ENCODE measurements at regions not wholly inside any gene's neighbourhood (a gene's known extent, or its start where the extent isn't known, plus 50 kb on each side); places are given as distances from the start of the nearest gene placed in this dataset.

GRCh38 chr4:72744103-72744725 is 175.2 kb upstream of the ADAMTS3 start:
- Histone ChIP-seq H4K20me1 (ENCODE audit: control insufficient read depth, insufficient read depth, low read depth, low read length) (no peaks in the 10 kb centered on the region), H3K4me2 (ENCODE audit: low read length) (no peak overlapping the region)

DNA sequence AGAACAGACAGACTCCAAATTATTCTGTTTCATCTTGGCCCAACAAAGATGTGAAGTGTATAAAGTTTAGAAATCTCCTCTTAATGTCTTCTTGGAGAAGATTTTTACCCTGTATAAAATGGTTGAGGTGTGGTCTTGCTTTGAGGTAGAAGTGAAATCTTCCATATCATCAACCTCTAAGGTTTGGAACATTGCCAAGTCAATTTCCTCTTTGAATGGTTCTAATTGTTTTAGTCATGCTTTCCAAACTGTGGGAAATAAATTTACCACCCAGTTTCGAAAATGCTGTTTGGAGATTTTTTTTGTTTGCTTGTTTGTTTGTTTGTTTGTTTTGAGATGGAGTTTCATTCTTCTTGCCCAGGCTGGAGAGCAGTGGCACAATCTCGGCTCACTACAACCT is 174.1 kb upstream of the ADAMTS3 start:
- Histone ChIP-seq H3K9me3 (ENCODE audit: control insufficient read depth, insufficient read depth, low read length) (no peaks in the 10 kb centered on the region), H4K20me1 (ENCODE audit: control insufficient read depth, insufficient read depth, low read depth, low read length) (no peaks in the 10 kb centered on the region), H3K4me3 (ENCODE audit: low read length) (no peak overlapping the region), H3K36me3 (ENCODE audit: control insufficient read depth, low read length) (no peaks in the 10 kb centered on the region), H3K9me2 (replicated peaks; ENCODE audit: control insufficient read depth, low read length) (no peaks in the 10 kb centered on the region; the same call in 1 of the 2 replicates), H3K4me1 (ENCODE audit: control insufficient read depth, low read length) (no peaks in the 10 kb centered on the region), H3K79me2 (ENCODE audit: control insufficient read depth, low read length) (no peaks in the 10 kb centered on the region), H3K27ac (ENCODE audit: low read depth, low read length) (no peak overlapping the region), H3K4me2 (ENCODE audit: low read length) (no peak overlapping the region), H3K27me3 (ENCODE audit: control insufficient read depth, low read length) (no peaks in the 10 kb centered on the region), H3F3A (ENCODE audit: control insufficient read depth, insufficient read depth) (no peaks in the 10 kb centered on the region)
- TF ChIP-seq EZH2phosphoT487 (IDR thresholded peaks at IDR 0.05; ENCODE audit: borderline replicate concordance, low read length), result no peak
- no peak for TF ChIP-seq CTCF (IDR thresholded peaks at IDR 0.05; ENCODE audit: low read depth, low read length, poor library complexity, severe bottlenecking)

More at GRCh38 chr4:72744103-72744725, 175.2 kb upstream of the ADAMTS3 start:
- TF ChIP-seq EZH2phosphoT487 (IDR thresholded peaks at IDR 0.05; ENCODE audit: borderline replicate concordance, low read length), result no peak
- TF ChIP-seq CTCF (IDR thresholded peaks at IDR 0.05; ENCODE audit: low read depth, low read length, poor library complexity, severe bottlenecking), result no peak
- no peaks in the 10 kb centered on the region for H3K36me3 ChIP-seq (ENCODE audit: control insufficient read depth, low read length)
- H3K9me2 ChIP-seq (replicated peaks; ENCODE audit: control insufficient read depth, low read length), result no peaks in the 10 kb centered on the region; the same call in 1 of the 2 replicates
- no peak overlapping the region for H3K4me3 ChIP-seq (ENCODE audit: low read length)
- H3F3A ChIP-seq (ENCODE audit: control insufficient read depth, insufficient read depth), result no peaks in the 10 kb centered on the region
- no peaks in the 10 kb centered on the region for H3K79me2 ChIP-seq (ENCODE audit: control insufficient read depth, low read length)
- no peaks in the 10 kb centered on the region for H3K27me3 ChIP-seq (ENCODE audit: control insufficient read depth, low read length)
- H3K27ac ChIP-seq (ENCODE audit: low read depth, low read length), result no peak overlapping the region
- H3K9me3 ChIP-seq (ENCODE audit: control insufficient read depth, insufficient read depth, low read length), result no peaks in the 10 kb centered on the region
- H3K4me1 ChIP-seq (ENCODE audit: control insufficient read depth, low read length), result no peaks in the 10 kb centered on the region

- no peak overlapping the region for H3K4me2 ChIP-seq (ENCODE audit: low read length)
- no peaks in the 10 kb centered on the region for H3K9me2 ChIP-seq (replicated peaks; ENCODE audit: control insufficient read depth, low read length)
- H3F3A ChIP-seq (ENCODE audit: control insufficient read depth, insufficient read depth), result no peaks in the 10 kb centered on the region
- H3K36me3 ChIP-seq (ENCODE audit: control insufficient read depth, low read length), result no peaks in the 10 kb centered on the region
- no peaks in the 10 kb centered on the region for H3K27me3 ChIP-seq (ENCODE audit: control insufficient read depth, low read length)
- H3K4me1 ChIP-seq (ENCODE audit: control insufficient read depth, low read length), result no peaks in the 10 kb centered on the region
- TF ChIP-seq EZH2phosphoT487 (IDR thresholded peaks at IDR 0.05; ENCODE audit: borderline replicate concordance, low read length), result no peak
- TF ChIP-seq CTCF (IDR thresholded peaks at IDR 0.05; ENCODE audit: low read depth, low read length, poor library complexity, severe bottlenecking), result no peak
- no peaks in the 10 kb centered on the region for H4K20me1 ChIP-seq (ENCODE audit: control insufficient read depth, insufficient read depth, low read depth, low read length)
- no peak overlapping the region for H3K4me3 ChIP-seq (ENCODE audit: low read length)
- no peaks in the 10 kb centered on the region for H3K79me2 ChIP-seq (ENCODE audit: control insufficient read depth, low read length)
- no peak overlapping the region for H3K27ac ChIP-seq (ENCODE audit: low read depth, low read length)
- no peaks in the 10 kb centered on the region for H3K9me3 ChIP-seq (ENCODE audit: control insufficient read depth, insufficient read depth, low read length)
Measured at GRCh38 chr4:72715299-72715698, 146.3 kb upstream of the ADAMTS3 start.
